HG03469 (cell line): ENCODE measurements at regions not wholly inside any gene's neighbourhood (a gene's known extent, or its start where the extent isn't known, plus 50 kb on each side); places are given as distances from the start of the nearest gene placed in this dataset.

Experiments used
- ATAC-seq: cut with Tn5 transposase; IDR thresholded peaks from one replicate; pipeline ENCODE4 v1.9.1; 2021; ENCODE audit warnings: mild to moderate bottlenecking, moderate library complexity, moderate number of reproducible peaks; ENCODE audit not compliant: unreplicated experiment

GRCh38 chr22:22414266-22414665 lies 94.3 kb downstream of the ZNF280B start:
- ATAC-seq = no peak

DNA sequence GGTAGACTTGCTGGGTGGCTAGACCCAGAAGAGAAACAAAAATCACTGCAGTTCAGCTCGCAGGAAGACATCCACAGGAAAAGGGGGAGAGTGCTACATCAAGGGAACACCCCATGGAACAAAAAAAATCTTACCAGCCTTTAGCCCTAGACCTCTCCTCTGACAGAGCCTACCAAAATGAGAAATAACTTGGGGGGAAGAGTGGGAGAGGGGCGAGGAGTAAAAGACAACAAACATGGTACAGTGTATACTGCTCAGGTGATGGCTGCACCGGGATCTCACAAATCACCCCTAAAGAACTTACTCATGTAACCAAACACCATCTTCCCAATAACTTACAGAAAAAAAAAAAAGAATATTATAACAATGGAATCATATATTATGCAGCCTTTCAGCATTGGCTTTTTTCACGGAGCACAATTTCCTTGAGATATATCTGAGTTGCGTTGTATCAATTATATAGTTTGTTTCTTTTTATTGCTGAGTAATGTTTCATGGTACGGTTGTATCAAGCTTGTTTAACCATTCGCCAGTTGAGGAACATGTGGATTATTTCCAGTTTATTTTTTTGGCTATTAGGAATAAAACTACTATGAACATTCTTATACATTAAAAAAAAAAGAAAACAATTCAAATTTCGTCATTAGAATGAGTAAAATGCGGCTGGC lies 90.9 kb downstream of the ZNF280B start:
- ATAC-seq = no peak

- no peak for ATAC-seq
These were observed 90.4 kb downstream of the ZNF280B start for GRCh38 chr22:22418163-22418549.

- ATAC-seq = no peak
These were observed 89.6 kb downstream of the ZNF280B start for GRCh38 chr22:22418957-22419356.

- no peak for ATAC-seq
These were observed 88.0 kb downstream of the ZNF280B start for GRCh38 chr22:22420580-22420979.

DNA sequence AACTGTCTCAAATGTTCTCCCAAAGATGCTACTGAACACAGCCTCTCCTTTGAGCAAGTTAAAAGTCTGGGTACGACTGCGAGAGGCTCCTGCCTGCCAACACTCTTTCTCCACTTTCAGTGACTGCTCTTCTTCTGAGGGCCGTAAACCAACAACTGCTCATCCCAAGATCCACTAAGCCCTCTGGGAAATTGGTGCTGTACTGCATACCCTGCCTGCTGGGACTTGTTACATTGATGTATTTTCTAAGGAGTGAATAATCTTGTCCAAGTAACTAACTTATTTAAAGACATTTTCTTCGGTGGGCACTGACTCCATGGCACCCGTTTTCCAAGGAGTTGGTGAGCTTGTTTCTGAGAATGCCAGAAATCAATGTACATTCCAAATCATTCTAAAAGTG lies 87.2 kb downstream of the ZNF280B start:
- ATAC-seq = no peak

DNA sequence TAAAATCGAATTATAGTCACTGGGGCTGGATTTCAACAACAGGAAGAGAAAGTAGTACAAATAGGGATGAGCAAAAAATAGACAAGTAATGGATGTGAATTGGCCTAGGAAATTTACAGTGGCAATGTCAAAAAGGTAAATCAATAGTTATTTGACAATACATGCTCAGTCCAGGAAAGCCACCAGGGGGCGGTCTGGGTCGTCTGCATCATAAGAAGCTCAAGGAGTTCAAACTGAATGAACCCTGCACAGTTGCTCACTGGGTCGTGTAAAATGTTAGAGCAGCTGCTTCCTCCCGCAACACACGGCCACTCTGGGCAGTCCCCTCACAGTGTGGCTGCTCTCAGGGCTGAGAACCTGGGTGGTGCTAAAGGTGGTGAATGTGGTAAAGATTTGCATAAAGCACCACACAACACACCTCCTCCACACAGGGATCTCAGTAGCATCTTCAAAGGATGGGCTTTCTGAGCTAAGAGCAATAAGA lies 85.9 kb downstream of the ZNF280B start:
- peak; percentile 74 for ATAC-seq

DNA sequence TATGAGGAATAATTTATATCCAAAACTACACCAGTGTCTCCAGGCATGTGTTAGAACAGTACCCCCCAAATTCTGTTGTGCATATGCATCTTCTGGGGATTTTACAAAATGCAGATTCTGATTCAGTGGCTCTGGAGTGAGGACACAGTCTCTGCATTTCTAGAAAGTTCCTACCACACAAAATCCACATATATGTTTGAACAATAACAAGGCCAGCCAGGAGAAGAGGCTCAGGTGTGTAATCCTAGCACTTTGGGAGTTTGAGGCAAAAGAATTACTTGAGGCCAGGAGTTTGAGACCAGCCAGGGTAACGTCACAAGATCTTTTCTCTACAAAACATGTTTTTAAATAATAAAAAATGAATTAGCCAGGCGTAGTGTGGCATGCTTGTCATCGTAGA lies 84.9 kb downstream of the ZNF280B start:
- ATAC-seq = no peak

GRCh38 chr22:22424210-22424800 lies 84.2 kb downstream of the ZNF280B start:
- no peak for ATAC-seq

- no peak for ATAC-seq
These were observed 83.6 kb downstream of the ZNF280B start for GRCh38 chr22:22424956-22425355.

GRCh38 chr22:22425356-22425755 lies 83.2 kb downstream of the ZNF280B start:
- ATAC-seq = no peak

- ATAC-seq = no peak
These were observed 82.5 kb downstream of the ZNF280B start for GRCh38 chr22:22425783-22426624.

- ATAC-seq = no peak
These were observed 80.9 kb downstream of the ZNF280B start for GRCh38 chr22:22427542-22428065.

DNA sequence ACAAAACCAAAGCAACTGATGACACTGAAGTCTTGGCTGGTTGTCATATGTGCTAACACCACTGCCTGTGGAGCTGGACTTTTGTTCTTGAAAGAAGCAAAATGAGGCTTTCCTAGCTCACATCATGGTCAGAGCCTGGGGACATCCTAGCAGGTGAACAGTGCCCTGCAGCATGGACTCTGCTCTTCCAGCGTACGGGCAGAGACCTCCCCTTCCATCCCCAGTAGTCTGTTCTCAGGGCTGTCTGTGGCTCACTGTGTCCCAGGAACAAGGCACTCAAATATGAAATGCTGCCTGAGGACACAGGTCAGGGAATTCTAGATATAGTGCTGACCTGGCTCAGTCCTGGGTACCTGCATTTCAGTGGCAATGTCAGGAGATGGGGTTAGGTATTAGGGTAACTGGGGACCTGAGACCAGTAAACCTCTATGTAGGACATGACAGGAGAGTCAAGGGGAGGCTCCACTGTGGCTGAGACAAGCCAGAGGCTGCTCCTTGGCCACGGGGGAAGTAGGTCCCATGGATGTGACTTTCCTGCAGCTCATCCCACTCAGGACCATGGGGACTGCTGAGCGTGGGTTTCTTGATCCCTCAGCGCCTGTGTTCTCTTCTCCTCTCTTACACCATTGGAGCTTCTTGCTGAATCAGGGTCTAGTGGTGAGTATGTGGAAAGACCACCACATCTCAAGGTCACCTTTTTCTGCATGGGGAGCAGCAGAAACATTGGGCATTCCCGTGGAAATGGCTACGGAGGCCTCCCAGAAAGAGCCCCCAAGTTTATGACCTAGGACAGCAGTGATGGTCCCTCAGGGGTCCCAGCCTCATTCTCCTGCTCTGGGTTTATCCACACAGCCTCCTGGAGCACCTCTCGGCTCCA lies 80.1 kb downstream of the ZNF280B start:
- ATAC-seq = no peak

GRCh38 chr22:22429369-22430108 lies 79.0 kb downstream of the ZNF280B start:
- ATAC-seq = no peak

GRCh38 chr22:22430111-22430820 lies 78.3 kb downstream of the ZNF280B start:
- no peak for ATAC-seq

DNA sequence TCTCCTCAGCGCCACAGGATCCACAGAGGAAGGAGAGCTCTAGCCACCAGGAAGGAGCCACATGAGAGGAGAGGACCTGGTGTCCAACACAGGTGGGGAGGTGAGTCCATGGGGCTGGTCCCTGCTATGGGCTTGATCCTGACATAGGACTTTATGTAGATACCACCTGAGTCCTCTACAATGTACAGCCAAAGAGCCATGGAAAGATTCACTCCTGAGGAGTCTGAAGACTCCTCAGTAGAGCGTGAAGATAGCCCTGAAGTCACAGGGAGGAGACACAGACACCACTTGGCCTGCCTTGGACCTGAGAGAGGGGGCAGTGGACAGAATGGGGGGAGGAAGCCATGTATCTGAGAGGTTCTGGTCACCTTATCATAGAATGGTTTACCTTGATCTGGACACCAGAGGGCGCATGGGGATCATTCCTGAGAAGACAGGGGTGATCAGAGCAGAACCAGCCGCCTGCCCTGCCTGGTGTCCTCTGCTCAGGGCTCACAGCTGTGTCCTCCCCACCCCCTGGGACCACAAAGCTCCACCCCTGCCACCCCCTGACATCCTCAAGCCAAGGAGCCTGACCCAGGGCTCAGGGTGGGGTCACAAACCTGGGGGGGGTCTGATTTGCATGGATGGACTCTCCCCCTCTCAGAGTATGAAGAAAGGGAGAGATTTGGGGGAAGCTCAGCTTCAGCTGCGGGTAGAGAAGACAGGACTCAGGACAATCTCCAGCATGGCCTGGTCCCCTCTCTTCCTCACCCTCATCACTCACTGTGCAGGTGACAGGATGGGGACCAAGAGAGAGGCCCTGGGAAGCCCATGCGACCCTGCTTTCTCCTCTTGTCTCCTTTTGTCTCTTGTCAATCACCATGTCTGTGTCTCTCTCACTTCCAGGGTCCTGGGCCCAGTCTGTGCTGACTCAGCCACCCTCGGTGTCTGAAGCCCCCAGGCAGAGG lies 77.0 kb downstream of the ZNF280B start:
- ATAC-seq = no peak

GRCh38 chr22:22432479-22432878 lies 76.1 kb downstream of the ZNF280B start:
- no peak for ATAC-seq
